ENCODE measurements at regions not wholly inside any gene's neighbourhood (a gene's known extent, or its start where the extent isn't known, plus 50 kb on each side); places are given as distances from the start of the nearest gene placed in this dataset.
"Not testable (repeated sequence)": the region's sequence is repeated elsewhere in the genome, so short reads cannot be mapped to it uniquely, and the experiment has no call there.

DNA sequence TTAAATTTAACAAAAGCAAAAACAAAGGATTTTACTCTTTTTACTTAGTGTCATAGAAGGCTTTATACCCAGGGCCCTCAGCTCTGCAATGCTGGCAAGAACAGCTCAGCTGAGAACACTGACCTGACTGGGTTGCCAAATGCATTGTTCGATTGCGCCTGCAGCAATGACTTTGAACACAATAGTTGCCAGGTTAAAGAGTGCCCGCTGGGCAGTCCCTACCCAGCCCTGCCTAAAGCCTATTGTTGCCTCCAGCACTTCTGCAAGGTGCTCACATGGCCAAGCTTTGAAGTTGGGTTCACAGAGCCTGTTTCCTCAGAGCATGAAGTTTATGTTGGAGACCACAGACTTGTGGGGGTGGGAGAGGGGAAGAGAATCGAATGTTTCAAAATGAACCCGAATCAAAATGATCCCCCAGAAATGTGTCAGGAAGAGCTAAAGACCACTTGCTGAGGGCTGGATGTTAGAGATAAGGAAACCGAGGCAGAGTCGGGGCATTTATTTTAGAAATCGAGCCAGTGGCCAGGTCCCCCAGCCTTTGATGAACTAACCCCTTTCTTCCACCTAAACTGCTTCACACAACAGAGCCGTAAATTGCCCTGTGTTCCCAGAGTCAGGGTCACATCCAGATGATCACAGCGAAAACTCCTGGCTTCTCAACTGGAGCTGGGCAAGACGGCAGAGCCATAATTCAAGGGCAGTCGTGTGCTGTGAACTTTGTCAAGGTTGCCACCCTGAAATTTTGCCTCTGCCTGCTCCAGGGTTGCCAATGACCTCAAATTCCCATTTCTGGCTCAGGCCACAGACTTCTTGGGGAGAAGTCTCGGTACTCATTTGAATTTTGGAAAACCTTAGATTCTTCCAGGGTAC, 55.0 kb downstream of the FOXA2 start:
- H3K27me3 Mint-ChIP-seq, result no peaks in the 10 kb centered on the region
- H3K27ac Mint-ChIP-seq, result no peak overlapping the region
- H3K4me1 Mint-ChIP-seq, result no peaks in the 10 kb centered on the region
- ATAC-seq, result no peak
- no peak overlapping the region for H3K4me3 Mint-ChIP-seq
- no peak for DNase-seq
- peaks cover 0 to 11% of the 10 kb centered on the region in 2 donors for H3K9me3 Mint-ChIP-seq

DNA sequence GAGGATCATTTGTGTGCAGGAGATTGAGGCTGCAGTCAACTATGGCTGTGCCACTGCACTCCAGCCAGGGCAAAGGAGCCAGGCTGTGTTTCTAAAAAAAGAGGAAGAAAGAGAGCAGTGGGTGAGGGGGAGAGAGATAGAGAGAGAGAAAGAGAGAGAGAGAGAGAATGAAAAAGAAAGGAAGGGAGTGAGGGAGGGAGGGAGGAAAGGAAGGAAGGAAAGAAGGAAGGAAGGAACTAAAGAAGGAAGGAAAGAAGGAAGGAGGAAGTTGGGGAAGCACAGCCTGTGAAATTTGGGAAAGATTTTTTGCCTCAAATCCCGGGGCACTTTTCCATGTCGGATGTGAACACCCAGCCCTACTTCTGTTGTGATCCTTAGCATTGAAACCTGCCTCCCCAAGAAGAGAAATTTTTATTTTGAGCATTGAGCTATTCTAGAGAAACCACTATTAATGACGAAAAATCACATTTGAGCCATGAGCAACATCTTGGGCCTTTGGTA, 57.8 kb downstream of the FOXA2 start:
- no peak for ATAC-seq
- no peak for DNase-seq
- H3K9me3 Mint-ChIP-seq, result peaks cover 0 to 11% of the 10 kb centered on the region in 2 donors
- H3K4me1 Mint-ChIP-seq, result no peaks in the 10 kb centered on the region
- H3K27ac Mint-ChIP-seq, result no peak overlapping the region
- H3K4me3 Mint-ChIP-seq, result no peak overlapping the region
- no peaks in the 10 kb centered on the region for H3K27me3 Mint-ChIP-seq

GRCh38 chr20:22525821-22526220, 58.6 kb downstream of the FOXA2 start:
- Mint-ChIP-seq H3K4me3 (no peak overlapping the region), H3K9me3 (peaks cover 0 to 4% of the 10 kb centered on the region in 2 donors), H3K4me1 (no peaks in the 10 kb centered on the region), H3K27ac (no peak overlapping the region), H3K27me3 (no peaks in the 10 kb centered on the region)
- no peak for DNase-seq
- ATAC-seq, result no peak

GRCh38 chr20:22525069-22525820, 59.1 kb downstream of the FOXA2 start:
- H3K27me3 Mint-ChIP-seq, result no peaks in the 10 kb centered on the region
- DNase-seq (no peak), ATAC-seq (no peak)
- H3K27ac Mint-ChIP-seq, result no peak overlapping the region
- H3K9me3 Mint-ChIP-seq, result no peaks in the 10 kb centered on the region
- no peak overlapping the region for H3K4me3 Mint-ChIP-seq
- H3K4me1 Mint-ChIP-seq, result no peaks in the 10 kb centered on the region

GRCh38 chr20:22524393-22525015, 59.9 kb downstream of the FOXA2 start:
- ATAC-seq (no peak), DNase-seq (no peak)
- no peaks in the 10 kb centered on the region for H3K27me3 Mint-ChIP-seq
- H3K9me3 Mint-ChIP-seq, result no peaks in the 10 kb centered on the region
- H3K27ac Mint-ChIP-seq, result no peak overlapping the region
- H3K4me3 Mint-ChIP-seq, result no peak overlapping the region
- H3K4me1 Mint-ChIP-seq, result no peaks in the 10 kb centered on the region

- Mint-ChIP-seq H3K27ac (no peak overlapping the region), H3K27me3 (no peaks in the 10 kb centered on the region), H3K4me1 (no peaks in the 10 kb centered on the region), H3K9me3 (no peaks in the 10 kb centered on the region), H3K4me3 (no peak overlapping the region)
- DNase-seq, result no peak
- ATAC-seq, result no peak
Observed at GRCh38 chr20:22523499-22524392, 60.6 kb downstream of the FOXA2 start.

DNA sequence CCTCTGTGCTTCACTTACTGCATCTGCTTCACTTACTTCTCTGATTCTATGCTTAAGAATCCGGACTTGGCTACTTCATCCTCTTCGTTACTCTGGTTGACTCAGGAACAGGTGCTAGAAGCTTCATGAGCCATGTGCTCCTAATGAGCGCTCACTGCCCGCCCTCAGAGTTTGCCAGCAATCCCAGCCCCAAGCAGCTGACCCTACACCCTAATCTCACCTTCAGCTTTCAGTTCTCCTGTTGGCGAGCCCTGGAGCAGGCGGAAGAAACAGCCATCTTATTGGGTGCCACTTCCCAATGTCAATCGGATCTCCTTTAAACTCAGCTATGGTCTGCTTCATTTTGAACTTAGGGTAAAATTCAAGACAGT, 61.3 kb downstream of the FOXA2 start:
- no peak for ATAC-seq
- Mint-ChIP-seq H3K4me3 (no peak overlapping the region), H3K27ac (no peak overlapping the region), H3K4me1 (no peaks in the 10 kb centered on the region), H3K9me3 (no peaks in the 10 kb centered on the region), H3K27me3 (no peaks in the 10 kb centered on the region)
- no peak for DNase-seq

- ATAC-seq, result no peak
- Mint-ChIP-seq H3K27ac (no peak overlapping the region), H3K4me1 (no peaks in the 10 kb centered on the region), H3K27me3 (no peaks in the 10 kb centered on the region), H3K4me3 (no peak overlapping the region), H3K9me3 (no peaks in the 10 kb centered on the region)
- DNase-seq, result no peak
Observed at GRCh38 chr20:22522701-22523100, 61.7 kb downstream of the FOXA2 start.

- H3K27ac Mint-ChIP-seq, ATAC-seq, H3K4me1 Mint-ChIP-seq, H3K27me3 Mint-ChIP-seq, H3K9me3 Mint-ChIP-seq, H3K4me3 Mint-ChIP-seq, DNase-seq: not testable (repeated sequence)
Observed at GRCh38 chr20:22521940-22522339, 62.4 kb downstream of the FOXA2 start.

DNA sequence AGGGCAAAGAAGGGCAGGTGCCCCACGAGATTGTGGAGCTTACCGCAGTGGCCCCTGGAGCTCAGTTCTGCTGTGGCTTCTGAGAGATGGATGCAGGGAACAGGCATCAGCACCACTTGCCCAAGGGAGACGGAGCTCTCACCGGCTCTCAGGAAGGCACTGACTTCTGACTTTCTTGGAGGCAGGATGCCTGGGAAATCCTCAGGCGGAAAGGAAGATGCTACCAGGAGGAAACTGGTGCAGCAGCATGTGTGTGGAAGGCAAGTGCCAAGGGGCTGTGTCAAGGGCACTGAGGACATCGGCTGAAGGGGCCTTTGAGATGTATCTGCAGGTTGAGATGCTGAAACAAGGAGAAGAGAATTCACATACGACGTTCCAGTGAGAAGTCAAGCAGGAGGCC, 64.0 kb downstream of the FOXA2 start:
- no peaks in the 10 kb centered on the region for H3K9me3 Mint-ChIP-seq
- no peak overlapping the region for H3K4me3 Mint-ChIP-seq
- H3K27ac Mint-ChIP-seq, result peak overlapping the region in 1 of 2 donors; percentile 77
- DNase-seq (no peak), ATAC-seq (no peak)
- H3K27me3 Mint-ChIP-seq, result no peaks in the 10 kb centered on the region
- H3K4me1 Mint-ChIP-seq, result no peaks in the 10 kb centered on the region

DNA sequence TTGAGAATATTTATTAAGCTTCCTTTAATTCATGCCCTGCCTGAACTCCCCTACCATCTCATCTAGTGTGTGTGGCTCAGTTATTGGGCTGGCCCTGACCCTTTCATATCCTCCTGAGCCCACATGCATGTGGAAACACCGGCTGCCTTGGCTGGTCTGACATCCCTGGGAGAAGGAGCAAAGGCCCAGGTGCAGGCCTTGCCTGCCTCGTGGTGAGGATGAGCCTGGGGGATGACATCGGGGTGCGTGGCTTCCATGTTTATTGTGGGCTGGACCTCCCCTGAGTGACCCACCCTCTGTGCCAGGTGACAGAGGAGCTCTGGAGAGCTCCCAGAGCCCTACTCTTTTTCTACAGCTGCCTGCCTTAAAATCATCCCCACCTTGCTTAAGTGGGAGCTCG, 69.1 kb downstream of the FOXA2 start:
- no peaks in the 10 kb centered on the region for H3K4me1 Mint-ChIP-seq
- DNase-seq (no peak), ATAC-seq (no peak)
- no peaks in the 10 kb centered on the region for H3K9me3 Mint-ChIP-seq
- no peak overlapping the region for H3K4me3 Mint-ChIP-seq
- no peak overlapping the region for H3K27ac Mint-ChIP-seq
- no peaks in the 10 kb centered on the region for H3K27me3 Mint-ChIP-seq

DNA sequence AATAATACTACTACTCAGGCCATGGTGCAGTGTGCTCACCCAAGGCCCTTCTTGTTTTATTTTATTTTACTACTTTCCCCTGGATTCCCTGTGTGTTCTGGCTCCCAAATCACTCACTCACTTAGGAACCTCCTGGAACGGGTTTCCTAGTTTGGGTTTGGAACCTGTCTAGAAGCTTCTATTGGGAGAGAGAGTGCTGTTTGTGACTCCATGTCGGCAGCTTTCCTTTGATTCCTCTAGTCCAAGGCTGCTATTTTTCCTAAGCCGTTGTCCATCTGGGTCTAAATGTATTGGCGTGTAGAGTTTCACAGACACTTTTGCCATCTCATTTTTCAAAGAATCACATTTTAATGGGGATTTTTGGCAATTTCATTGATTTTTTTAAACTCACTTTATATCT, 70.8 kb downstream of the FOXA2 start:
- no peak for ATAC-seq
- peaks cover 0 to 7% of the 10 kb centered on the region in 2 donors for H3K9me3 Mint-ChIP-seq
- no peak overlapping the region for H3K4me3 Mint-ChIP-seq
- no peak for DNase-seq
- no peaks in the 10 kb centered on the region for H3K27me3 Mint-ChIP-seq
- H3K27ac Mint-ChIP-seq, result peak overlapping the region in 1 of 2 donors; percentile 13
- H3K4me1 Mint-ChIP-seq, result no peaks in the 10 kb centered on the region

DNA sequence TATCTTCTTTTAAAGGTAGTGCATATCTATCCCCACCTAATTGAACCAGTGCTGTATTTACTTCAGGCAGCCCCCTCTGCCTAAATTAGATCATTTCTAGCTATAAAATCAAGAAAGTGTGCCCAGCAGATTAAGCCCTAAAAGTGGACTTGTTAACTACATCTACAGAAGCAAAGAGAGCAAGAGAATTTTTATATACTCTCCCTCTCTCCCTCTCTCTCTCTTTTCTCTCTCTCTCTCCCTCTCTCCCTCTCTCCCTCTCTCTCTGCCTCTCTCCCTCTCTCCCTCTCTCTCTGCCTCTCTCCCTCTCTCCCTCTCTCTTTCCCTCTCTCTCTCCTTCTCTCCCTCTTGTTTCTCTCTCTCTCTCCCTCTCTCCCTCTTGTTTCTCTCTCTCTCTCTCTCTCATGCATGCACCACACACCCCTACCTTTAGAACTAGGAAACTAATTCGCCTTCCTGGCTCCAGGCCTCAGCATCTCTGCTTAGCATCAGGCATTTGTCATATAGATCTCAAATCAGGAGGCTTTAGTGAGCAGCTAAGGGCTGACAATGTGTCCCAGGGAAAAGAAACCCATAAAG, 71.4 kb downstream of the FOXA2 start:
- Mint-ChIP-seq H3K4me3 (no peak overlapping the region), H3K9me3 (peaks cover 0 to 7% of the 10 kb centered on the region in 2 donors), H3K27me3 (no peaks in the 10 kb centered on the region), H3K4me1 (no peaks in the 10 kb centered on the region), H3K27ac (no peak overlapping the region)
- DNase-seq, result no peak
- no peak for ATAC-seq

DNA sequence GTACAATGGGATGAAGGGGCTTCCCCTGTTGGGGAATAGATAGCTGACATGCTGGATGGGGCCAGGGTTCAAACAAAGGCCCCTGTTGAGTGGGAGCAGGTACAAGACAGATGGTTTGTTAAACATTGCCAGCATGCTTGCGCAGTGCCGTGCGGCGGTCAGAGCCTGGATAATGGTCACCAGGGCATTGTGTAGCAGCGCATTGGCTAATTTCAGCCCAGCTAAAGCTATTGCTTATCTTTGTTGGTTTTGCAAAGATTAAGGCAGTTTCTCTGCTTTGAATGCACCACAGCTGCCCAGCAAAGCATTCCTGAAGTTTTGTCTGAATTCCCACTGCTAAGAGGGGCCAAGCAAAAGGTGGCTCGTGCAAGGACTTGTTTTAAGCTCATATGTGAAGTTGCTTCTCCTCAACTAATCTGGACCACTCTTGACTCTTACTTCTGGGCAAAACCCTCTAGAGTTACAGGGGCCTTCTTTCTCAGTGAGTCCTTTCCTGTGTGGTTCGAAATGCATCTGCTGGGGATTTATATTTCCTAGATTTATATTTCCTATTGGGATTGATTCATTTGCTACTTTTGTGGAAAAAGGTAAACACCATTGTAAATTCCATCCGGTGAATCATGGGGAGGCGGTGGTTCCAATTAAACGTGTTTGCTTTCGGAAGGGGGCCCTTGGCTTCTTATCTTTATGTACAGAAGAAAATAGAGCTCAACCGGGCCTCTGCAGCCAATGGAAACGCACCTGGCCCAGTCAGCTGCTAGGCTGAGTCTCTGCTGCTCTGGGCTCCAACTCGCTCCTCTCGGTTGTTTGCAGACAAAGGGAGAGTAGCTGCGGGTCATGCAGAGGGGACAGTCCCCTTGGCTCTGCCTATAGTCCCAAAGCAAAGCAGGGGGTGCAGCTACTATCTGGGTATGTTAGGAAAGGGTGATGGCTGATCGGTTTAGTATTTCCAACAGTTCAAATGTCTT, 72.1 kb downstream of the FOXA2 start:
- H3K9me3 Mint-ChIP-seq, result peaks cover 0 to 7% of the 10 kb centered on the region in 2 donors
- no peak for DNase-seq
- no peak overlapping the region for H3K27ac Mint-ChIP-seq
- H3K4me3 Mint-ChIP-seq, result no peak overlapping the region
- H3K4me1 Mint-ChIP-seq, result no peaks in the 10 kb centered on the region
- ATAC-seq, result no peak
- no peaks in the 10 kb centered on the region for H3K27me3 Mint-ChIP-seq
